ENCODE measurements at regions not wholly inside any gene's neighbourhood (a gene's known extent, or its start where the extent isn't known, plus 50 kb on each side); places are given as distances from the start of the nearest gene placed in this dataset.

- TF ChIP-seq FOXA1 (IDR thresholded peaks at IDR 0.05): no peak; the same call in 1 of the 2 replicates
- peak; percentile 75 for TF ChIP-seq FOXA1 (CRISPR knock-in tag; IDR thresholded peaks at IDR 0.05)
- no peak for TF ChIP-seq SRSF1 (optimal IDR thresholded peaks at IDR 0.05; ENCODE audit: low read depth, low read length)
- TF ChIP-seq MEIS1 (CRISPR knock-in tag; IDR thresholded peaks at IDR 0.05; ENCODE audit: borderline replicate concordance): no peak
- TF ChIP-seq ZNF547 (CRISPR knock-in tag; IDR thresholded peaks at IDR 0.05): no peak
- TF ChIP-seq ZNF10 (CRISPR knock-in tag; IDR thresholded peaks at IDR 0.05; ENCODE audit: borderline replicate concordance, low read depth): no peak
- 0 out of 2 replicates have a peak, but pooled peaks have one; percentile 14 for TF ChIP-seq PATZ1 (CRISPR knock-in tag; IDR thresholded peaks at IDR 0.05)
- no peak for TF ChIP-seq NFIB (CRISPR knock-in tag; IDR thresholded peaks at IDR 0.05; ENCODE audit: borderline replicate concordance)
- no peak for TF ChIP-seq ZNF589 (CRISPR knock-in tag; conservative IDR thresholded peaks at IDR 0.05)
- TF ChIP-seq, protein P1, sequence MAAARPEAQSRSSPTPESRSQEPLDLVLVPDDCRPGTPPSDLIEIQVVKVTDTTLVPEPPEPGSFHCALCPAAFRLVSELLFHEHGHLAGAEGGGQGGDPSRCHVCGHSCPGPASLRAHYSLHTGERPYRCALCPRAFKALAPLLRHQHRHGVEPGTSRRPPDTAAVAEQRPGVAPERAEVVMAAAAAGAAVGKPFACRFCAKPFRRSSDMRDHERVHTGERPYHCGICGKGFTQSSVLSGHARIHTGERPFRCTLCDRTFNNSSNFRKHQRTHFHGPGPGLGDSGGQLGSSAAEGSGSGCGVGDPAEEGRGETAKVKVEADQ (CRISPR knock-in tag; IDR thresholded peaks at IDR 0.05; ENCODE audit: borderline replicate concordance): no peak
- TF ChIP-seq IRX3 (CRISPR knock-in tag; IDR thresholded peaks at IDR 0.05; ENCODE audit: borderline replicate concordance, low read depth): no peak
- TF ChIP-seq, protein P2, sequence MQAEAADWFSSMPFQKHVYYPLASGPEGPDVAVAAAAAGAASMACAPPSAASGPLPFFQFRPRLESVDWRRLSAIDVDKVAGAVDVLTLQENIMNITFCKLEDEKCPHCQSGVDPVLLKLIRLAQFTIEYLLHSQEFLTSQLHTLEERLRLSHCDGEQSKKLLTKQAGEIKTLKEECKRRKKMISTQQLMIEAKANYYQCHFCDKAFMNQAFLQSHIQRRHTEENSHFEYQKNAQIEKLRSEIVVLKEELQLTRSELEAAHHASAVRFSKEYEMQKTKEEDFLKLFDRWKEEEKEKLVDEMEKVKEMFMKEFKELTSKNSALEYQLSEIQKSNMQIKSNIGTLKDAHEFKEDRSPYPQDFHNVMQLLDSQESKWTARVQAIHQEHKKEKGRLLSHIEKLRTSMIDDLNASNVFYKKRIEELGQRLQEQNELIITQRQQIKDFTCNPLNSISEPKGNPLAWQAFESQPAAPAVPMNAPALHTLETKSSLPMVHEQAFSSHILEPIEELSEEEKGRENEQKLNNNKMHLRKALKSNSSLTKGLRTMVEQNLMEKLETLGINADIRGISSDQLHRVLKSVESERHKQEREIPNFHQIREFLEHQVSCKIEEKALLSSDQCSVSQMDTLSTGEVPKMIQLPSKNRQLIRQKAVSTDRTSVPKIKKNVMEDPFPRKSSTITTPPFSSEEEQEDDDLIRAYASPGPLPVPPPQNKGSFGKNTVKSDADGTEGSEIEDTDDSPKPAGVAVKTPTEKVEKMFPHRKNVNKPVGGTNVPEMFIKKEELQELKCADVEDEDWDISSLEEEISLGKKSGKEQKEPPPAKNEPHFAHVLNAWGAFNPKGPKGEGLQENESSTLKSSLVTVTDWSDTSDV (CRISPR knock-in tag; IDR thresholded peaks at IDR 0.05): no peak
- TF ChIP-seq CREBL2 (CRISPR knock-in tag; IDR thresholded peaks at IDR 0.05; ENCODE audit: borderline replicate concordance): no peak
- TF ChIP-seq ZNF839 (CRISPR knock-in tag; IDR thresholded peaks at IDR 0.05; ENCODE audit: borderline replicate concordance): no peak
- TF ChIP-seq DMAP1 (CRISPR knock-in tag; IDR thresholded peaks at IDR 0.05): no peak
- TF ChIP-seq, protein P3, sequence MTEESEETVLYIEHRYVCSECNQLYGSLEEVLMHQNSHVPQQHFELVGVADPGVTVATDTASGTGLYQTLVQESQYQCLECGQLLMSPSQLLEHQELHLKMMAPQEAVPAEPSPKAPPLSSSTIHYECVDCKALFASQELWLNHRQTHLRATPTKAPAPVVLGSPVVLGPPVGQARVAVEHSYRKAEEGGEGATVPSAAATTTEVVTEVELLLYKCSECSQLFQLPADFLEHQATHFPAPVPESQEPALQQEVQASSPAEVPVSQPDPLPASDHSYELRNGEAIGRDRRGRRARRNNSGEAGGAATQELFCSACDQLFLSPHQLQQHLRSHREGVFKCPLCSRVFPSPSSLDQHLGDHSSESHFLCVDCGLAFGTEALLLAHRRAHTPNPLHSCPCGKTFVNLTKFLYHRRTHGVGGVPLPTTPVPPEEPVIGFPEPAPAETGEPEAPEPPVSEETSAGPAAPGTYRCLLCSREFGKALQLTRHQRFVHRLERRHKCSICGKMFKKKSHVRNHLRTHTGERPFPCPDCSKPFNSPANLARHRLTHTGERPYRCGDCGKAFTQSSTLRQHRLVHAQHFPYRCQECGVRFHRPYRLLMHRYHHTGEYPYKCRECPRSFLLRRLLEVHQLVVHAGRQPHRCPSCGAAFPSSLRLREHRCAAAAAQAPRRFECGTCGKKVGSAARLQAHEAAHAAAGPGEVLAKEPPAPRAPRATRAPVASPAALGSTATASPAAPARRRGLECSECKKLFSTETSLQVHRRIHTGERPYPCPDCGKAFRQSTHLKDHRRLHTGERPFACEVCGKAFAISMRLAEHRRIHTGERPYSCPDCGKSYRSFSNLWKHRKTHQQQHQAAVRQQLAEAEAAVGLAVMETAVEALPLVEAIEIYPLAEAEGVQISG (CRISPR knock-in tag; IDR thresholded peaks at IDR 0.05): no peak
- TF ChIP-seq ZNF766 (CRISPR knock-in tag; IDR thresholded peaks at IDR 0.05; ENCODE audit: borderline replicate concordance): no peak
- no peak for TF ChIP-seq TAF1 (CRISPR knock-in tag; IDR thresholded peaks at IDR 0.05)
- no peak for TF ChIP-seq AKAP8 (CRISPR knock-in tag; IDR thresholded peaks at IDR 0.05)
- TF ChIP-seq MBNL3 (CRISPR knock-in tag; conservative IDR thresholded peaks at IDR 0.05): no peak
Observed at GRCh38 chr18:11500153-11501122, 109.0 kb upstream of the SLC35G4 start (continued).
